ENCODE measurements at regions not wholly inside any gene's neighbourhood (a gene's known extent, or its start where the extent isn't known, plus 50 kb on each side); places are given as distances from the start of the nearest gene placed in this dataset.

- CTCF ChIA-PET, result no interaction called here
- intact Hi-C loops (cut with micrococcal nuclease; ENCODE audit: unreplicated experiment), result loop anchor here (1.0 kb wide), 1 partner anchor 9 kb away; no protein-coding TSS in a partner anchor
- POLR2A ChIA-PET (ENCODE audit: unreplicated experiment), result no interaction called here
Measured at GRCh38 chr13:99722338-99722818, 221.1 kb downstream of the TM9SF2 start.

GRCh38 chr13:99721606-99722337 lies 220.5 kb downstream of the TM9SF2 start:
- Histone ChIP-seq H2AFZ (no peak overlapping the region), H3K79me2 (ENCODE audit: low read depth) (no peaks in the 10 kb centered on the region), H3K9me2 (ENCODE audit: insufficient read depth) (no peaks in the 10 kb centered on the region), H3K27me3 (ENCODE audit: insufficient read depth, low read depth) (no peaks in the 10 kb centered on the region), H3K27ac (no peak overlapping the region), H3K4me2 (no peak overlapping the region), H3K36me3 (ENCODE audit: low read depth) (no peaks in the 10 kb centered on the region), H3K4me1 (replicated peaks; ENCODE audit: insufficient read depth) (no peaks in the 10 kb centered on the region), H3K4me3 (no peak overlapping the region), H4K20me1 (ENCODE audit: insufficient read depth) (no peaks in the 10 kb centered on the region), H3K9me3 (ENCODE audit: insufficient read depth, low read depth) (no peaks in the 10 kb centered on the region), H3F3A (ENCODE audit: insufficient read depth, low read depth) (no peaks in the 10 kb centered on the region)
- DNase-seq, result no peak
- BruUV-seq (replicated peaks), result no TSS peak
- ChIA-PET POLR2A (ENCODE audit: unreplicated experiment) (no interaction called here), CTCF (no interaction called here)
- intact Hi-C loops (cut with micrococcal nuclease; ENCODE audit: unreplicated experiment), result loop anchor here (1.0 kb wide), 1 partner anchor 8 kb away; no protein-coding TSS in a partner anchor
- TF ChIP-seq, protein P1, sequence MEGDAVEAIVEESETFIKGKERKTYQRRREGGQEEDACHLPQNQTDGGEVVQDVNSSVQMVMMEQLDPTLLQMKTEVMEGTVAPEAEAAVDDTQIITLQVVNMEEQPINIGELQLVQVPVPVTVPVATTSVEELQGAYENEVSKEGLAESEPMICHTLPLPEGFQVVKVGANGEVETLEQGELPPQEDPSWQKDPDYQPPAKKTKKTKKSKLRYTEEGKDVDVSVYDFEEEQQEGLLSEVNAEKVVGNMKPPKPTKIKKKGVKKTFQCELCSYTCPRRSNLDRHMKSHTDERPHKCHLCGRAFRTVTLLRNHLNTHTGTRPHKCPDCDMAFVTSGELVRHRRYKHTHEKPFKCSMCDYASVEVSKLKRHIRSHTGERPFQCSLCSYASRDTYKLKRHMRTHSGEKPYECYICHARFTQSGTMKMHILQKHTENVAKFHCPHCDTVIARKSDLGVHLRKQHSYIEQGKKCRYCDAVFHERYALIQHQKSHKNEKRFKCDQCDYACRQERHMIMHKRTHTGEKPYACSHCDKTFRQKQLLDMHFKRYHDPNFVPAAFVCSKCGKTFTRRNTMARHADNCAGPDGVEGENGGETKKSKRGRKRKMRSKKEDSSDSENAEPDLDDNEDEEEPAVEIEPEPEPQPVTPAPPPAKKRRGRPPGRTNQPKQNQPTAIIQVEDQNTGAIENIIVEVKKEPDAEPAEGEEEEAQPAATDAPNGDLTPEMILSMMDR (conservative IDR thresholded peaks at IDR 0.05), result no peak
- TF ChIP-seq EZH2 (IDR thresholded peaks at IDR 0.05; ENCODE audit: low read depth), result no peak

More at GRCh38 chr13:99722338-99722818, 221.1 kb downstream of the TM9SF2 start:
- Histone ChIP-seq H4K20me1 (ENCODE audit: insufficient read depth) (no peaks in the 10 kb centered on the region), H3K27ac (no peak overlapping the region), H3K79me2 (ENCODE audit: low read depth) (no peaks in the 10 kb centered on the region), H3K4me1 (replicated peaks; ENCODE audit: insufficient read depth) (no peaks in the 10 kb centered on the region), H3K4me2 (no peak overlapping the region), H3K4me3 (no peak overlapping the region), H3F3A (ENCODE audit: insufficient read depth, low read depth) (no peaks in the 10 kb centered on the region), H3K9me3 (ENCODE audit: insufficient read depth, low read depth) (no peaks in the 10 kb centered on the region), H2AFZ (no peak overlapping the region), H3K9me2 (ENCODE audit: insufficient read depth) (no peaks in the 10 kb centered on the region), H3K36me3 (ENCODE audit: low read depth) (no peaks in the 10 kb centered on the region), H3K27me3 (ENCODE audit: insufficient read depth, low read depth) (no peaks in the 10 kb centered on the region)
- no TSS peak for BruUV-seq (replicated peaks)
- no peak for TF ChIP-seq EZH2 (IDR thresholded peaks at IDR 0.05; ENCODE audit: low read depth)
- TF ChIP-seq, protein P1 (conservative IDR thresholded peaks at IDR 0.05), result no peak
- no peak for DNase-seq

DNA sequence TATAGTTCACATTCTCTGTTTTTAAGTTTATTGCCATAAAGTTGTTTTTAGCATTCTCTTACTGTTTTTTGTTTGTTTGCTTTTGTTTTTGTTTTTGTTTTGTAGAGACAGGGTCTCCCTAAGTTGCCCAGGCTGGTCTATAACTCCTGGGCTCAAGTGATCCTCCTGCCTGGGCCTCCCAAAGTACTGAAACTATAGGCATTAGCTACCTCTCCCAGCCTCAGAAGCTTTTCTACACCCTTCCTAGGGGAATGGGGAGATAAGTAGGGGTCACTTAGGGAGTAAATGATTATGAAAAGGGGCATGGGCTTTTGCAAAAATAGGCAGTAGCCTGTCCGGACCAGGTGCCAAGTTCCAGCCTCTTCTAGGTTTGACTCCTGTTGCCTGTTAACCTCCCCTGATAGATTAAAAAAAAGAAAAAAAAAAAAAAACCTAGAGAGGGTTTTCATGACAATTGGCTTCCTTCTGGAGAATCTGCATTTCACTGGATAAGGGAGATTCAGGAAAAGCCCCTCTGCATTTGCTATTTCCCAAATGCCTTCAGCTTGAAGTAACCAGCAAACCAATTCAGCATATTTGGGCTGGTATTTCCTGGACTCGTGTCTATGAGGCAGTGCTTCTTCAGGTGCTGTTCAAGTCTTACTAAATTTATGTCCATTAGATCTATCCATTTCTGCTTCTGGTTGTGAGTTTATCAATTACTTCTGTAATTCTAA lies 216.8 kb downstream of the TM9SF2 start:
- no peak for DNase-seq
- no peaks in the 10 kb centered on the region for H3K4me1 ChIP-seq (replicated peaks; ENCODE audit: insufficient read depth)
- POLR2A ChIA-PET (ENCODE audit: unreplicated experiment), result no interaction called here
- no peak overlapping the region for H3K4me2 ChIP-seq
- no peaks in the 10 kb centered on the region for H3K27me3 ChIP-seq (ENCODE audit: insufficient read depth, low read depth)
- H3K27ac ChIP-seq, result no peak overlapping the region
- no peaks in the 10 kb centered on the region for H3F3A ChIP-seq (ENCODE audit: insufficient read depth, low read depth)
- H2AFZ ChIP-seq, result no peak overlapping the region
- H3K79me2 ChIP-seq (ENCODE audit: low read depth), result no peaks in the 10 kb centered on the region
- H3K9me2 ChIP-seq (ENCODE audit: insufficient read depth), result no peaks in the 10 kb centered on the region
- intact Hi-C loops (cut with micrococcal nuclease; ENCODE audit: unreplicated experiment), result no loop called here
- H3K4me3 ChIP-seq, result no peak overlapping the region
- no peaks in the 10 kb centered on the region for H3K9me3 ChIP-seq (ENCODE audit: insufficient read depth, low read depth)
- no peaks in the 10 kb centered on the region for H3K36me3 ChIP-seq (ENCODE audit: low read depth)
- no peaks in the 10 kb centered on the region for H4K20me1 ChIP-seq (ENCODE audit: insufficient read depth)
- TF ChIP-seq, protein P1 (conservative IDR thresholded peaks at IDR 0.05), result no peak
- no peak for TF ChIP-seq EZH2 (IDR thresholded peaks at IDR 0.05; ENCODE audit: low read depth)
- BruUV-seq (replicated peaks), result no TSS peak
- CTCF ChIA-PET, result no interaction called here
